HG02938 (cell line): ENCODE measurements at regions not wholly inside any gene's neighbourhood (a gene's known extent, or its start where the extent isn't known, plus 50 kb on each side); places are given as distances from the start of the nearest gene placed in this dataset.

Experiments used
- ATAC-seq: cut with Tn5 transposase; IDR thresholded peaks from one replicate; pipeline ENCODE4 v1.9.1; 2021; ENCODE audit warnings: mild to moderate bottlenecking, moderate library complexity; ENCODE audit not compliant: unreplicated experiment

- no peak for ATAC-seq
These were observed 305.8 kb downstream of the EIPR1 start for GRCh38 chr2:3071685-3072263.

GRCh38 chr2:3066831-3067230 is 310.8 kb downstream of the EIPR1 start:
- ATAC-seq = no peak

- no peak for ATAC-seq
These were observed 311.7 kb downstream of the EIPR1 start for GRCh38 chr2:3065928-3066327.

GRCh38 chr2:3062476-3063260 is 314.9 kb downstream of the EIPR1 start:
- ATAC-seq = no peak

- ATAC-seq = no peak
These were observed 317.6 kb downstream of the EIPR1 start for GRCh38 chr2:3060049-3060448.

GRCh38 chr2:3059141-3059925 is 318.3 kb downstream of the EIPR1 start:
- ATAC-seq = no peak

GRCh38 chr2:3054066-3054465 is 323.6 kb downstream of the EIPR1 start:
- no peak for ATAC-seq

- ATAC-seq = no peak
These were observed 326.4 kb downstream of the EIPR1 start for GRCh38 chr2:3051266-3051665.

- no peak for ATAC-seq
These were observed 331.3 kb downstream of the EIPR1 start for GRCh38 chr2:3046170-3046865.

GRCh38 chr2:3045318-3045921 is 332.2 kb downstream of the EIPR1 start:
- no peak for ATAC-seq

- ATAC-seq = no peak
These were observed 332.9 kb downstream of the EIPR1 start for GRCh38 chr2:3044587-3045317.

GRCh38 chr2:3043726-3044125 is 333.9 kb downstream of the EIPR1 start:
- no peak for ATAC-seq

- ATAC-seq = no peak
These were observed 334.7 kb downstream of the EIPR1 start for GRCh38 chr2:3042601-3043585.

- ATAC-seq = no peak
These were observed 335.6 kb downstream of the EIPR1 start for GRCh38 chr2:3041841-3042600.

- ATAC-seq = no peak
These were observed 336.4 kb downstream of the EIPR1 start for GRCh38 chr2:3041246-3041645.

- ATAC-seq = no peak
These were observed 337.0 kb downstream of the EIPR1 start for GRCh38 chr2:3040496-3041140.

- no peak for ATAC-seq
These were observed 337.6 kb downstream of the EIPR1 start for GRCh38 chr2:3040066-3040428.
